Adrenal gland (tissue), 9 donors: ENCODE measurements at regions not wholly inside any gene's neighbourhood (a gene's known extent, or its start where the extent isn't known, plus 50 kb on each side); places are given as distances from the start of the nearest gene placed in this dataset.

Experiments
- DNase-seq, 7 donors: peaks; one replicate each; pipeline ENCODE4 v3.0.0-alpha.2; 2019 to 2020
- H3K27ac ChIP-seq, 5 donors: fragments of 200-600 bp; sonication (generic) in 4 of 5; 1 replicate in 3 of 5; 2 replicates in 2 of 5; pipeline versions ENCODE4 v1.5.1 to v1.8.0; 2016 to 2020; ENCODE audit warnings: mild to moderate bottlenecking in 1 of 5
- H3K27me3 ChIP-seq: fragments of 200-600 bp; 2 replicates; pipeline ENCODE4 v1.8.0; 2021
- H3K36me3 ChIP-seq, 2 donors: fragments of 200-600 bp; replicated peaks in 1 of 2; 1 replicate in 1 of 2; 2 replicates in 1 of 2; pipeline versions ENCODE4 v1.5.1 to v1.8.0; 2018 to 2022
- H3K4me1 ChIP-seq, 2 donors: fragments of 200-600 bp; replicated peaks in 1 of 2; 1 replicate in 1 of 2; 2 replicates in 1 of 2; pipeline versions ENCODE4 v1.5.1 to v1.8.0; 2018 to 2021
- H3K4me3 ChIP-seq, 4 donors: fragments of 200-600 bp; sonication (generic) in 3 of 4; one replicate each; pipeline ENCODE4 v1.5.1; 2016 to 2018
- H3K9me3 ChIP-seq, 3 donors: fragments of 200-600 bp; sonication (generic) in 1 of 3; replicated peaks in 1 of 3; 1 replicate in 2 of 3; 2 replicates in 1 of 3; pipeline versions ENCODE4 v1.5.1 to v1.8.0; 2016 to 2021
- CTCF ChIP-seq, 6 experiments: fragments of 450-650 bp in 4 of 6; fragments of 200-600 bp in 2 of 6; sonication (generic) in 1 of 6; IDR thresholded peaks; 1 replicate in 5 of 6; 2 replicates in 1 of 6; pipeline versions ENCODE4 v1.5.1 to v1.8.0; 2016 to 2021; ENCODE audit warnings: antibody characterized with exemption in 6 of 6, mild to moderate bottlenecking in 2 of 6, moderate library complexity in 1 of 6
- POLR2A ChIP-seq, 2 donors: fragments of 450-650 bp; IDR thresholded peaks; one replicate each; pipeline ENCODE4 v1.6.1; 2017; ENCODE audit warnings: antibody characterized with exemption in 2 of 2, mild to moderate bottlenecking in 2 of 2, moderate library complexity in 1 of 2
- WGBS, 4 donors: extraction: QIAGEN DNeasy Blood & Tissue Kit in 2 of 4; methylation state at CpG; one replicate each; pipeline versions ENCODE4 v1.1.5 to v1.1.7; 2013 to 2017; 5-methylcytosine and 5-hydroxymethylcytosine counted together
- intact Hi-C, 2 donors: fragments of 100-400 bp; cut with DNase I; formaldehyde crosslinking; loops; one replicate each; pipeline versions ENCODE4 v1.14.1 to v1.15.0; 2022 to 2023
- donor health status: healthy with polysubstance abuse.
- donor health status: Bipolar disorder and iron deficiency.
- donor health status: DM: yes; HTN: yes; CAD: no.
- donor health status: DM: no; HTN: no; CAD: no.
- donor health status: DM: no; HTN: no; CAD: no.

GRCh38 chr2:67012165-67012564 is 385.0 kb upstream of the ETAA1 start:
- no peak for TF ChIP-seq CTCF (IDR thresholded peaks at IDR 0.05)
- TF ChIP-seq POLR2A (IDR thresholded peaks at IDR 0.05) = no peak
- WGBS, 4 donors = 89 to 97% (median 95%) methylated on average over 1 of the region's 1 CpG
- Histone ChIP-seq H3K4me1 (no peaks in the 10 kb centered on the region), H3K4me3 (no peak overlapping the region), H3K27me3 (no peaks in the 10 kb centered on the region), H3K9me3 (no peaks in the 10 kb centered on the region), H3K36me3 (no peaks in the 10 kb centered on the region), H3K27ac (no peak overlapping the region)
- intact Hi-C loops = no loop called here
- DNase-seq = peak in 1 of 7 donors; percentile 3

- Histone ChIP-seq H3K36me3 (no peaks in the 10 kb centered on the region), H3K27ac (no peak overlapping the region), H3K9me3 (no peaks in the 10 kb centered on the region), H3K4me3 (no peak overlapping the region), H3K27me3 (no peaks in the 10 kb centered on the region), H3K4me1 (no peaks in the 10 kb centered on the region)
- no peak for TF ChIP-seq POLR2A (IDR thresholded peaks at IDR 0.05)
- no peak for TF ChIP-seq CTCF (IDR thresholded peaks at IDR 0.05)
- intact Hi-C loops = no loop called here
- DNase-seq = no peak
- WGBS, 4 donors = 0 to 87% (median 38%) methylated on average over 1 of the region's 1 CpG
These were observed 383.3 kb upstream of the ETAA1 start for GRCh38 chr2:67013821-67014220.

- TF ChIP-seq POLR2A (IDR thresholded peaks at IDR 0.05) (no peak), CTCF (IDR thresholded peaks at IDR 0.05) (no peak)
- intact Hi-C loops = no loop called here
- no peak for DNase-seq
- Histone ChIP-seq H3K4me3 (no peak overlapping the region), H3K4me1 (no peaks in the 10 kb centered on the region), H3K27me3 (no peaks in the 10 kb centered on the region), H3K9me3 (peaks cover 0 to 5% (median 0%) of the 10 kb centered on the region in 3 donors), H3K36me3 (no peaks in the 10 kb centered on the region), H3K27ac (no peak overlapping the region)
These were observed 381.5 kb upstream of the ETAA1 start for GRCh38 chr2:67015681-67016080.

GRCh38 chr2:67018301-67018700 is 378.8 kb upstream of the ETAA1 start:
- Histone ChIP-seq H3K27ac (no peak overlapping the region), H3K36me3 (no peaks in the 10 kb centered on the region), H3K4me3 (no peak overlapping the region), H3K27me3 (no peaks in the 10 kb centered on the region), H3K4me1 (no peaks in the 10 kb centered on the region), H3K9me3 (peaks cover 0 to 5% (median 0%) of the 10 kb centered on the region in 3 donors)
- 78 to 100% (median 90%) methylated on average over 1 of the region's 1 CpG for WGBS, 4 donors
- no peak for TF ChIP-seq CTCF (IDR thresholded peaks at IDR 0.05)
- TF ChIP-seq POLR2A (IDR thresholded peaks at IDR 0.05) = no peak
- no peak for DNase-seq
- intact Hi-C loops = no loop called here
